ENCODE measurements at regions not wholly inside any gene's neighbourhood (a gene's known extent, or its start where the extent isn't known, plus 50 kb on each side); places are given as distances from the start of the nearest gene placed in this dataset.

GRCh38 chr7:63008366-63008765, 990.3 kb upstream of the ZNF722 start:
- DNase-seq = no peak

GRCh38 chr7:63009771-63010170, 988.9 kb upstream of the ZNF722 start:
- DNase-seq = no peak

- no peak for DNase-seq
These were observed 985.9 kb upstream of the ZNF722 start for GRCh38 chr7:63012633-63013183.

- DNase-seq = no peak
These were observed 983.9 kb upstream of the ZNF722 start for GRCh38 chr7:63014792-63015191.

- DNase-seq = no peak
These were observed 975.4 kb upstream of the ZNF722 start for GRCh38 chr7:63023182-63023787.

- no peak for DNase-seq
These were observed 974.2 kb upstream of the ZNF722 start for GRCh38 chr7:63024446-63024845.

- no peak for DNase-seq
These were observed 972.8 kb upstream of the ZNF722 start for GRCh38 chr7:63025815-63026214.

GRCh38 chr7:63027075-63027474, 971.6 kb upstream of the ZNF722 start:
- no peak for DNase-seq

GRCh38 chr7:63028376-63029206, 970.1 kb upstream of the ZNF722 start:
- DNase-seq = no peak

GRCh38 chr7:63029207-63029522, 969.5 kb upstream of the ZNF722 start:
- no peak for DNase-seq

GRCh38 chr7:63030061-63030460, 968.6 kb upstream of the ZNF722 start:
- no peak for DNase-seq

GRCh38 chr7:63031838-63032436, 966.7 kb upstream of the ZNF722 start:
- no peak for DNase-seq

GRCh38 chr7:63037242-63037641, 961.4 kb upstream of the ZNF722 start:
- no peak for DNase-seq

GRCh38 chr7:63038987-63039386, 959.7 kb upstream of the ZNF722 start:
- DNase-seq = no peak

- no peak for DNase-seq
These were observed 958.8 kb upstream of the ZNF722 start for GRCh38 chr7:63039882-63040281.

GRCh38 chr7:63040336-63040735, 958.3 kb upstream of the ZNF722 start:
- no peak for DNase-seq

- no peak for DNase-seq
These were observed 957.6 kb upstream of the ZNF722 start for GRCh38 chr7:63040966-63041610.

GRCh38 chr7:63041786-63042185, 956.9 kb upstream of the ZNF722 start:
- DNase-seq = no peak

GRCh38 chr7:63042730-63043511, 955.7 kb upstream of the ZNF722 start:
- no peak for DNase-seq

GRCh38 chr7:63043657-63044543, 954.7 kb upstream of the ZNF722 start:
- DNase-seq = no peak
